Lung (tissue), 11 donors: ENCODE measurements at regions not wholly inside any gene's neighbourhood (a gene's known extent, or its start where the extent isn't known, plus 50 kb on each side); places are given as distances from the start of the nearest gene placed in this dataset.
"Not testable (repeated sequence)": the region's sequence is repeated elsewhere in the genome, so short reads cannot be mapped to it uniquely, and the experiment has no call there.

Source experiments
- ATAC-seq: fragments of 200-7000 bp; cut with Tn5 transposase; one replicate; pipeline ENCODE4 v1.9.1; 2020; ENCODE audit warnings: moderate number of reproducible peaks; ENCODE audit not compliant: insufficient read depth, low FRiP score
- DNase-seq, 3 donors: peaks; one replicate each; pipeline ENCODE4 v3.0.0-alpha.2; 2013 to 2017
- H3K27ac ChIP-seq, 2 donors: one replicate each; pipeline ENCODE4 v1.5.1; 2013; ENCODE audit warnings: mild to moderate bottlenecking in 2 of 2, moderate library complexity in 2 of 2, control low read depth in 1 of 2, inconsistent platforms in 1 of 2, low read depth in 1 of 2, low read length in 1 of 2
- H3K27me3 ChIP-seq, 3 donors: one replicate each; pipeline ENCODE4 v1.5.1; 2013; ENCODE audit warnings: low read length in 2 of 3; ENCODE audit not compliant: control insufficient read depth in 3 of 3, insufficient read depth in 3 of 3
- H3K36me3 ChIP-seq, 4 donors: one replicate each; pipeline ENCODE4 v1.5.1; 2013; ENCODE audit warnings: low read length in 4 of 4, mild to moderate bottlenecking in 1 of 4, moderate library complexity in 1 of 4; ENCODE audit not compliant: control insufficient read depth in 4 of 4, insufficient read depth in 4 of 4
- H3K4me1 ChIP-seq, 5 donors: one replicate each; pipeline ENCODE4 v1.5.1; 2013; ENCODE audit warnings: low read length in 5 of 5, mild to moderate bottlenecking in 2 of 5, moderate library complexity in 1 of 5; ENCODE audit not compliant: control insufficient read depth in 5 of 5, insufficient read depth in 5 of 5
- H3K4me3 ChIP-seq: one replicate; pipeline ENCODE4 v1.5.1; 2013; ENCODE audit warnings: mild to moderate bottlenecking, control low read depth, moderate library complexity
- H3K9ac ChIP-seq, 2 donors: one replicate each; pipeline ENCODE4 v1.5.1; 2013; ENCODE audit warnings: low read length in 2 of 2, control low read depth in 1 of 2; ENCODE audit not compliant: insufficient read depth in 1 of 2
- H3K9me3 ChIP-seq, 4 donors: one replicate each; pipeline ENCODE4 v1.5.1; 2013; ENCODE audit warnings: low read length in 3 of 4, mild to moderate bottlenecking in 1 of 4, moderate library complexity in 1 of 4; ENCODE audit not compliant: control insufficient read depth in 4 of 4, insufficient read depth in 3 of 4
- CTCF ChIP-seq: IDR thresholded peaks from 2 replicates; pipeline ENCODE4 v1.5.1; 2012; ENCODE audit warnings: mild to moderate bottlenecking; ENCODE audit errors: control extremely low read depth, extremely low read depth
- WGBS, 2 donors: extraction: QIAGEN DNeasy Blood & Tissue Kit; methylation state at CpG; one replicate each; pipeline ENCODE4 v1.1.7; 2013; 5-methylcytosine and 5-hydroxymethylcytosine counted together
- donor health status: control.
- donor health status: control.
- donor health status: Bipolar disorder and iron deficiency.
- donor health status: healthy.
- donor health status: DM: yes; HTN: yes; CAD: no.

GRCh38 chr18:9048808-9049494 lies 53.5 kb upstream of the NDUFV2 start:
- H3K27ac ChIP-seq: no peak overlapping the region
- no peak overlapping the region for H3K9ac ChIP-seq
- H3K4me3 ChIP-seq: no peak overlapping the region
- no peaks in the 10 kb centered on the region for H3K4me1 ChIP-seq
- H3K9me3 ChIP-seq: peaks cover 0 to 8% (median 3%) of the 10 kb centered on the region in 4 donors
- TF ChIP-seq CTCF: no peak
- peaks cover 0 to 3% (median 0%) of the 10 kb centered on the region in 3 donors for H3K27me3 ChIP-seq
- no peak for ATAC-seq
- no peak for DNase-seq
- WGBS, 2 donors: 77 to 87% methylated on average over 3 of the region's 3 CpGs
- no peaks in the 10 kb centered on the region for H3K36me3 ChIP-seq

- DNase-seq: no peak
- Histone ChIP-seq H3K4me1 (no peaks in the 10 kb centered on the region), H3K36me3 (no peaks in the 10 kb centered on the region), H3K27me3 (peaks cover 0 to 3% (median 0%) of the 10 kb centered on the region in 3 donors), H3K9me3 (peaks cover 0 to 8% (median 3%) of the 10 kb centered on the region in 4 donors), H3K9ac (no peak overlapping the region), H3K27ac (no peak overlapping the region), H3K4me3 (no peak overlapping the region)
- no peak for TF ChIP-seq CTCF
- no peak for ATAC-seq
Observed at GRCh38 chr18:9049495-9049809, 53.0 kb upstream of the NDUFV2 start.

- H3K9ac ChIP-seq, H3K27ac ChIP-seq, H3K27me3 ChIP-seq, H3K36me3 ChIP-seq, H3K9me3 ChIP-seq, DNase-seq, ATAC-seq, H3K4me3 ChIP-seq, H3K4me1 ChIP-seq: not testable (repeated sequence)
- WGBS, 2 donors: 100% methylated on average over 1 of the region's 1 CpG
Observed at GRCh38 chr18:9050628-9051284, 51.7 kb upstream of the NDUFV2 start.
